Lung (tissue), 11 donors: ENCODE measurements at regions not wholly inside any gene's neighbourhood (a gene's known extent, or its start where the extent isn't known, plus 50 kb on each side); places are given as distances from the start of the nearest gene placed in this dataset.
A peak's percentile ranks its signal among the peaks of the same experiment; 100 is the strongest.

ENCODE experiments used
- ATAC-seq: fragments of 200-7000 bp; cut with Tn5 transposase; one replicate; pipeline ENCODE4 v1.9.1; 2020; ENCODE audit warnings: moderate number of reproducible peaks; ENCODE audit not compliant: insufficient read depth, low FRiP score
- DNase-seq, 3 donors: peaks; one replicate each; pipeline ENCODE4 v3.0.0-alpha.2; 2013 to 2017
- H3K27ac ChIP-seq, 2 donors: one replicate each; pipeline ENCODE4 v1.5.1; 2013; ENCODE audit warnings: mild to moderate bottlenecking in 2 of 2, moderate library complexity in 2 of 2, control low read depth in 1 of 2, inconsistent platforms in 1 of 2, low read depth in 1 of 2, low read length in 1 of 2
- H3K27me3 ChIP-seq, 3 donors: one replicate each; pipeline ENCODE4 v1.5.1; 2013; ENCODE audit warnings: low read length in 2 of 3; ENCODE audit not compliant: control insufficient read depth in 3 of 3, insufficient read depth in 3 of 3
- H3K36me3 ChIP-seq, 4 donors: one replicate each; pipeline ENCODE4 v1.5.1; 2013; ENCODE audit warnings: low read length in 4 of 4, mild to moderate bottlenecking in 1 of 4, moderate library complexity in 1 of 4; ENCODE audit not compliant: control insufficient read depth in 4 of 4, insufficient read depth in 4 of 4
- H3K4me1 ChIP-seq, 5 donors: one replicate each; pipeline ENCODE4 v1.5.1; 2013; ENCODE audit warnings: low read length in 5 of 5, mild to moderate bottlenecking in 2 of 5, moderate library complexity in 1 of 5; ENCODE audit not compliant: control insufficient read depth in 5 of 5, insufficient read depth in 5 of 5
- H3K4me3 ChIP-seq: one replicate; pipeline ENCODE4 v1.5.1; 2013; ENCODE audit warnings: mild to moderate bottlenecking, control low read depth, moderate library complexity
- H3K9ac ChIP-seq, 2 donors: one replicate each; pipeline ENCODE4 v1.5.1; 2013; ENCODE audit warnings: low read length in 2 of 2, control low read depth in 1 of 2; ENCODE audit not compliant: insufficient read depth in 1 of 2
- H3K9me3 ChIP-seq, 4 donors: one replicate each; pipeline ENCODE4 v1.5.1; 2013; ENCODE audit warnings: low read length in 3 of 4, mild to moderate bottlenecking in 1 of 4, moderate library complexity in 1 of 4; ENCODE audit not compliant: control insufficient read depth in 4 of 4, insufficient read depth in 3 of 4
- WGBS, 2 donors: extraction: QIAGEN DNeasy Blood & Tissue Kit; methylation state at CpG; one replicate each; pipeline ENCODE4 v1.1.7; 2013; 5-methylcytosine and 5-hydroxymethylcytosine counted together
- TF ChIP-seq, protein P1 (sequence below): IDR thresholded peaks from 2 replicates; pipeline ENCODE4 v1.5.1; 2012; ENCODE audit warnings: mild to moderate bottlenecking; ENCODE audit errors: control extremely low read depth, extremely low read depth
- donor health status: control.
- donor health status: control.
- donor health status: Bipolar disorder and iron deficiency.
- donor health status: healthy.
- donor health status: DM: yes; HTN: yes; CAD: no.

DNA sequence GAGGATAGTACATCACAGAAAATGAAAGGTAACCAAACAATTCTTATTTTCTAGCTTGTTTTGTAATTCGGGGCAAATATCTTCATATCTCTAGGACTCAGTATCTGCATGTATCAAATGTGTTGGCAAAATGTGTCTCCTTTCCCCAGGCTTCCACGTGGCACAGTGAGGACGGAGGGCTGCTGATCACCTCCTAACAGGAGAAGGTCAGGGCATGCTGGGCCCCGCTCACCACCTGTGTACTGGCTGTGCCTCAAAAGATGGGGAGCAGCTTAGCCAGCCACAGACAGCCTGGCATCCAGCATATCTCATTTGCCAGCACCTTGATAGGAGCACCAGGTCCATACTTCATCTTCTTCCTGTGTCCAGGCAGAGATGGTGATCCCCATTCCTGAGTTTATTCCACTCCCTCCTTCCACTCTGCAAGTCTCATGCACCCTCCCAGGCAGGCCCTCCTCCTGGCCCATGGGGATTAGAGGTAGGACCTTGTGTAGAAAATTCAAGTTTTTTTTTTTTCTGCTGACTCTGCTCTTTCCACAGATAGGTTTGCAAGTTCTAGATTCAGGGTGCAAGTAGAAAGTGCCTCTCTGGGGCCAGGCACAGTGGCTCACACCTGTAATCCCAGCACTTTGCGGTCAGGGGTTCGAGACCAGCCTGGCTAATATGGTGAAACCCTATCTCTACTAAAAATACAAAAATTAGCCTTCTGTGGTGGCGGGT is 1639.0 kb upstream of the SLC10A2 start:
- H3K9me3 ChIP-seq: no peaks in the 10 kb centered on the region
- TF ChIP-seq, protein P1, sequence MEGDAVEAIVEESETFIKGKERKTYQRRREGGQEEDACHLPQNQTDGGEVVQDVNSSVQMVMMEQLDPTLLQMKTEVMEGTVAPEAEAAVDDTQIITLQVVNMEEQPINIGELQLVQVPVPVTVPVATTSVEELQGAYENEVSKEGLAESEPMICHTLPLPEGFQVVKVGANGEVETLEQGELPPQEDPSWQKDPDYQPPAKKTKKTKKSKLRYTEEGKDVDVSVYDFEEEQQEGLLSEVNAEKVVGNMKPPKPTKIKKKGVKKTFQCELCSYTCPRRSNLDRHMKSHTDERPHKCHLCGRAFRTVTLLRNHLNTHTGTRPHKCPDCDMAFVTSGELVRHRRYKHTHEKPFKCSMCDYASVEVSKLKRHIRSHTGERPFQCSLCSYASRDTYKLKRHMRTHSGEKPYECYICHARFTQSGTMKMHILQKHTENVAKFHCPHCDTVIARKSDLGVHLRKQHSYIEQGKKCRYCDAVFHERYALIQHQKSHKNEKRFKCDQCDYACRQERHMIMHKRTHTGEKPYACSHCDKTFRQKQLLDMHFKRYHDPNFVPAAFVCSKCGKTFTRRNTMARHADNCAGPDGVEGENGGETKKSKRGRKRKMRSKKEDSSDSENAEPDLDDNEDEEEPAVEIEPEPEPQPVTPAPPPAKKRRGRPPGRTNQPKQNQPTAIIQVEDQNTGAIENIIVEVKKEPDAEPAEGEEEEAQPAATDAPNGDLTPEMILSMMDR: no peak
- 92 to 97% methylated on average over 7 of the region's 7 CpGs for WGBS, 2 donors
- no peak overlapping the region for H3K9ac ChIP-seq
- no peak for ATAC-seq
- DNase-seq: no peak
- H3K27ac ChIP-seq: no peak overlapping the region
- H3K27me3 ChIP-seq: no peaks in the 10 kb centered on the region
- H3K4me1 ChIP-seq: no peaks in the 10 kb centered on the region
- no peaks in the 10 kb centered on the region for H3K36me3 ChIP-seq
- H3K4me3 ChIP-seq: no peak overlapping the region

GRCh38 chr13:104701591-104701990 is 1635.4 kb upstream of the SLC10A2 start:
- no peaks in the 10 kb centered on the region for H3K4me1 ChIP-seq
- H3K4me3 ChIP-seq: no peak overlapping the region
- H3K27me3 ChIP-seq: no peaks in the 10 kb centered on the region
- no peak for DNase-seq
- TF ChIP-seq, protein P1: no peak
- H3K27ac ChIP-seq: no peak overlapping the region
- no peak overlapping the region for H3K9ac ChIP-seq
- WGBS, 2 donors: 35 to 50% methylated on average over 3 of the region's 3 CpGs
- no peaks in the 10 kb centered on the region for H3K36me3 ChIP-seq
- H3K9me3 ChIP-seq: no peaks in the 10 kb centered on the region
- no peak for ATAC-seq

DNA sequence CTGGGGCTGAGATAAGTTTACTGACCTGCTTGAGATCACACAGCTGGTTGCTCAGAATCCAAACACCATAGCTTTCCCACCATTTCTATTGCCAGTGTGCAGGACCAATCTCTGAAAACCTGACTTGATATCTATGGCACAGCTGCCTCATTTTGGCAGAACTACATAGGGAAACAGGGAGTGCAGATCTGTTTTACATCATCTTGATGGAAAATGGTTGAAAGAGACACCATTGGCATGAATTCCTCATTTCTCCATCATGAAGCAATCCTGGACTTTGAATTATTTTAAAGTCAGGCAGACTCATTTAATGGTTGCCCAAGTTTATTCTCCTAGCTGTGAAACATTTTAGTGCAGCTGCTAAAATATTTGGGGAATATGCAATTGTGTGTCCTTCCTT is 1628.2 kb upstream of the SLC10A2 start:
- DNase-seq (peak in 2 of 3 donors; percentile 19 to 35), ATAC-seq (no peak)
- Histone ChIP-seq H3K4me1 (no peaks in the 10 kb centered on the region), H3K27ac (no peak overlapping the region), H3K9ac (no peak overlapping the region), H3K9me3 (no peaks in the 10 kb centered on the region), H3K4me3 (no peak overlapping the region), H3K36me3 (no peaks in the 10 kb centered on the region), H3K27me3 (no peaks in the 10 kb centered on the region)
- TF ChIP-seq, protein P1: no peak

DNA sequence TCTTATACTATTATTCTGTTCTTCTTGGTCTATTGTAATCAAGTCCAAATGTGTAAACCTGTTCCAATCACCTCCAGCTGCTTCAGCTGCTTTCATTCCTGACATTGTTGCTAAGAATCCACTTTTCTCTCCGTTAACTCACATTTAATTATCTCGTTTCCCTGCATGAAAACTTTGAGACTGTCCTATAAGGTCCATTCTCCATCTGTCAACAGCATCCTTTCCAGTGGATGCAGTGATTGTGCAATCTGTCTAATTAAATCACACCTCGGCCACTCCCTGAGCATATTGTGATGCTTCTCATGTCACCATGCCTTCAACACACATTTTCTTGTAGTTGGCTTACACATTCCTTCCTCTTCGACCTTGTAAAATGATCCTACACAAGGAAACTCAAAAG is 1626.9 kb upstream of the SLC10A2 start:
- H3K4me1 ChIP-seq: no peaks in the 10 kb centered on the region
- no peaks in the 10 kb centered on the region for H3K9me3 ChIP-seq
- H3K27me3 ChIP-seq: no peaks in the 10 kb centered on the region
- no peak for DNase-seq
- no peaks in the 10 kb centered on the region for H3K36me3 ChIP-seq
- TF ChIP-seq, protein P1: no peak
- no peak overlapping the region for H3K4me3 ChIP-seq
- ATAC-seq: no peak
- no peak overlapping the region for H3K27ac ChIP-seq
- H3K9ac ChIP-seq: no peak overlapping the region
- WGBS, 2 donors: 80 to 85% methylated on average over 4 of the region's 4 CpGs
